HFFc6 (cell line): ENCODE measurements at regions not wholly inside any gene's neighbourhood (a gene's known extent, or its start where the extent isn't known, plus 50 kb on each side); places are given as distances from the start of the nearest gene placed in this dataset.

ENCODE experiments used
- DNase-seq: peaks from one replicate; pipeline ENCODE4 v3.0.0-alpha.2; 2018
- H3K27ac Mint-ChIP-seq: 2 replicates; pipeline ENCODE4 v1.8.0; 2020; ENCODE audit warnings: mild to moderate bottlenecking, mixed read lengths
- H3K27me3 Mint-ChIP-seq: 2 replicates; pipeline ENCODE4 v1.8.0; 2021; ENCODE audit warnings: mild to moderate bottlenecking, moderate library complexity, mixed read lengths; ENCODE audit not compliant: insufficient read depth
- H3K36me3 Mint-ChIP-seq: 2 replicates; pipeline ENCODE4 v1.8.0; 2021; ENCODE audit warnings: low read depth, mixed read lengths
- H3K4me1 Mint-ChIP-seq: 2 replicates; pipeline ENCODE4 v1.8.0; 2020; ENCODE audit warnings: low read depth, mixed read lengths
- H3K4me3 Mint-ChIP-seq: 2 replicates; pipeline ENCODE4 v1.8.0; 2020; ENCODE audit warnings: mild to moderate bottlenecking, moderate library complexity, mixed read lengths
- H3K9me3 Mint-ChIP-seq: 2 replicates; pipeline ENCODE4 v1.8.0; 2020; ENCODE audit warnings: mild to moderate bottlenecking, mixed read lengths
- TF ChIP-seq, protein P1 (sequence below): fragments of 200-600 bp; sonication (generic); IDR thresholded peaks from 2 replicates; pipeline ENCODE4 v1.5.0; 2021; ENCODE audit warnings: antibody characterized with exemption, mild to moderate bottlenecking

DNA sequence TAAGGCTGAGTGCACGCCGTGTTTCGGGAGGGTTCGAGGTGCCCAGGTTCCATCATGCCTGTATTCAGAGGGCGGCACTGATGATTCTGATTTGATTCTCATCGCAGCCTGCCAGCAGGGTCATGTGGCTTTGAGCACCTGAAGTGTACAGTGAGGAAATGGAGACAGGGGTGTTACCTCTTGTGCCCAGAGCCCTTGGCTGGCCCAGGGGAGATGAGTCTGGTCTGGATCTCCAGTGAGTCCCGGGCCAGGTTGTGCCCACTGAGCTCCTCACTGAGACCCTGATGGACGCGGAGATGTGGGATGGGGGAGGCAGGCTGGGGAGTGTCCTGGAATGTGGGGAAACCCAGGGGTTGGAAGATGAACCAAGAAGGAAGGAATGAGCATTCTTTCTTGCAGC lies 54.7 kb downstream of the GADD45G start:
- TF ChIP-seq, protein P1, sequence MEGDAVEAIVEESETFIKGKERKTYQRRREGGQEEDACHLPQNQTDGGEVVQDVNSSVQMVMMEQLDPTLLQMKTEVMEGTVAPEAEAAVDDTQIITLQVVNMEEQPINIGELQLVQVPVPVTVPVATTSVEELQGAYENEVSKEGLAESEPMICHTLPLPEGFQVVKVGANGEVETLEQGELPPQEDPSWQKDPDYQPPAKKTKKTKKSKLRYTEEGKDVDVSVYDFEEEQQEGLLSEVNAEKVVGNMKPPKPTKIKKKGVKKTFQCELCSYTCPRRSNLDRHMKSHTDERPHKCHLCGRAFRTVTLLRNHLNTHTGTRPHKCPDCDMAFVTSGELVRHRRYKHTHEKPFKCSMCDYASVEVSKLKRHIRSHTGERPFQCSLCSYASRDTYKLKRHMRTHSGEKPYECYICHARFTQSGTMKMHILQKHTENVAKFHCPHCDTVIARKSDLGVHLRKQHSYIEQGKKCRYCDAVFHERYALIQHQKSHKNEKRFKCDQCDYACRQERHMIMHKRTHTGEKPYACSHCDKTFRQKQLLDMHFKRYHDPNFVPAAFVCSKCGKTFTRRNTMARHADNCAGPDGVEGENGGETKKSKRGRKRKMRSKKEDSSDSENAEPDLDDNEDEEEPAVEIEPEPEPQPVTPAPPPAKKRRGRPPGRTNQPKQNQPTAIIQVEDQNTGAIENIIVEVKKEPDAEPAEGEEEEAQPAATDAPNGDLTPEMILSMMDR, result no peak
- Mint-ChIP-seq H3K27me3 (peaks cover 11% of the 10 kb centered on the region), H3K9me3 (peaks cover 25% of the 10 kb centered on the region), H3K36me3 (no peaks in the 10 kb centered on the region), H3K27ac (no peak overlapping the region), H3K4me3 (no peak overlapping the region), H3K4me1 (no peaks in the 10 kb centered on the region)
- DNase-seq, result no peak

GRCh38 chr9:89659891-89660685 lies 55.3 kb downstream of the GADD45G start:
- H3K36me3 Mint-ChIP-seq, result no peaks in the 10 kb centered on the region
- peaks cover 21% of the 10 kb centered on the region for H3K9me3 Mint-ChIP-seq
- no peak overlapping the region for H3K27ac Mint-ChIP-seq
- TF ChIP-seq, protein P1, result no peak
- no peaks in the 10 kb centered on the region for H3K4me1 Mint-ChIP-seq
- no peak for DNase-seq
- no peak overlapping the region for H3K4me3 Mint-ChIP-seq
- H3K27me3 Mint-ChIP-seq, result peaks cover 11% of the 10 kb centered on the region

DNA sequence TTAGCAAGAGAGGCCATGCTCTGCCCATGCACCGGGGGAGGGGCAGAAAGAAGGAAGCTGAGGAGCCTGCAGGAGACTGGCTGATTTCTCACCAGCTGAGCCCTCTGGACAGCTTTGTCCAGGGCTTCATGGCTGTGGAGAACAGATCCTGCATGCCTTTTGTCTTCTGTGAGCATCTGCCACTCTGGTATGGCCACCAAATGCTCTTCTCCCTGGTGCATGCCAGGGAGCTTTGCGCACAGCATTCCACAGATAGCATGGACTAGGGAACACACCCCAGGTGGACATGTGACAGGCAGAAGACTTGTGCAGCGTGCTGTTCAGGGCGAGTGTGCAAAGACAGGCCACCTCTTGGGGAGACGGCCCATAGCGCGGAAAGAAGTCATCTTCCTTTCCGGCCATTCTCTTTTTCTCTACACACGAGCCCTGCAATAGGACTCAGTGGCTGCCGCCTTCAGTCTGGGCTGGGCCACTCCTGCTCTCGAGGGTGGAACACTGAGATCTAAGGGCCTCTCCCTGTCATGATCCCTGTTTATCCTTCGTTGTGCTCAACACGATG lies 56.7 kb downstream of the GADD45G start:
- peaks cover 7% of the 10 kb centered on the region for H3K27me3 Mint-ChIP-seq
- no peak overlapping the region for H3K4me3 Mint-ChIP-seq
- H3K27ac Mint-ChIP-seq, result no peak overlapping the region
- TF ChIP-seq, protein P1, result no peak
- H3K9me3 Mint-ChIP-seq, result peaks cover 18% of the 10 kb centered on the region
- no peaks in the 10 kb centered on the region for H3K36me3 Mint-ChIP-seq
- H3K4me1 Mint-ChIP-seq, result no peaks in the 10 kb centered on the region
- DNase-seq, result no peak

GRCh38 chr9:89661956-89662717 lies 57.3 kb downstream of the GADD45G start:
- peak; percentile 75 for DNase-seq
- TF ChIP-seq, protein P1, result no peak
- Mint-ChIP-seq H3K9me3 (peaks cover 12% of the 10 kb centered on the region), H3K27ac (no peak overlapping the region), H3K4me3 (peak overlapping the region; percentile 75), H3K4me1 (no peaks in the 10 kb centered on the region), H3K36me3 (no peaks in the 10 kb centered on the region), H3K27me3 (peaks cover 5% of the 10 kb centered on the region)

DNA sequence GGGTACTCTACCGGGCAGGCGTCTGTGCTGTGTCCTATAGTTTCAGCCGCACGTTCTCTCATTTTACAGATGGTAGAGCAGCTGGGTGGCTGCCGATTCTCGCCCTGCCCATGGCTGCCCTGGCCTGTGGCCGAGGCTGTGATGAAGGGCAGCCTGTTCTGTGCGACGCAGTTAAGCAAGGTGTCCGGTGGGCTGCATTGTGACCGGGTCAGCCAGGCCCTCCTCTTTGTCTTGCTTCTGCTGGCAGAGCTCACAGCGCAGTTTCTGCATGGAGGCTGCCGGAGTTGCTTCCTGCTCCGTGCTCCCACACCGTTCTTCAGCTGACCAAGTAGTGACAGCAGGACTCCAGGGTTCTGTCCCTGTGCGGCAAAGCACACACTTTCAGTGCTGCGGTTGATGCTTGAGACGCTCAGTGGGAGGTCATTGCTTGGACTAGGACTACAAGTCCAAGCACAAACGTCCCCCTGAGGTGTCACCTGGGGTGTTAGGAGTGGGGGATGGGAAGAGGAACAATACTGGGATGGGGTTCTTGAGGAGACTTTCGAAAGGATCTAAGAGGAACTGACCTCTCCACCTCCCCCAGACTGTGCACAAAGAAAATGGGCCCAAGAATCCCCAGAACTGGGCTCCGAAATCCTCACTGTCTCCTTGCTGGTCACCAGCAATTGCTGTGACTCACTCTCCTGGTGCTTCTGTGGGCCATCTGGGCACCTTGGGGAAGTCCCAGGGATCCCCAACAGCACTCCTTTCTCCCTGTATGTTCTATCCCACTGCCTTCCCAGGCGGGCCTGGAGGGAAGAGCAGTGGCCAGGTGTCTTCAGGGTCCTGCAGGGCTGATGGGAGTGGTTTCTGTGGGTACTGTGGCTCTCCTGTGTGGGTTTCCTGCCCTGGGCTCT lies 58.2 kb downstream of the GADD45G start:
- Mint-ChIP-seq H3K36me3 (no peaks in the 10 kb centered on the region), H3K4me1 (no peaks in the 10 kb centered on the region), H3K9me3 (peaks cover 11% of the 10 kb centered on the region; the same call in 1 of the 2 replicates), H3K4me3 (0 out of 2 replicates have a peak overlapping the region, but pooled peaks have one; percentile 75), H3K27ac (no peak overlapping the region), H3K27me3 (peaks cover 9% of the 10 kb centered on the region)
- no peak for DNase-seq
- TF ChIP-seq, protein P1, result no peak
